Myocyte (in vitro differentiated cells): ENCODE measurements at regions not wholly inside any gene's neighbourhood (a gene's known extent, or its start where the extent isn't known, plus 50 kb on each side); places are given as distances from the start of the nearest gene placed in this dataset.

Experiments
- DNase-seq: peaks from one replicate; pipeline ENCODE4 v3.0.0-alpha.2; 2012; ENCODE audit warnings: low read depth

DNA sequence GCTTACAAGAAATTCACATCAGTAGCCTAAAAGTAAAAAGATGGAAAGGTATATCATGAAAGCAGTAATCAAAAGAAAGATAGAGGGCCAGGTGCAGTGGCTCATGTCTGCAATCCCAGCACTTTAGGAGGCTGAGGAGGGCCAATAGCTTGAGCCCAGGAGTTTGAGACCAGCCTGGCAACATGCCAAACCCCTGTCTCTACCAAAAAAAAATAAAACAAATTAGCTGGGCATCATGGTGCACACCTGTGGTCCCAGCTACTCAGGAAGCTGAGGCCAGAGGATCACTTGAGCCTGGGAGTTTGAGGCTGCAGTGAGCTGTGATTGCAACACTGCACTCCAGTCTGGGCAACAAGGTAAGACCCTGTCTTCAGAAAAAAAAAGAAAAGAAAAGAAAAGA, 55.5 kb downstream of the GSPT2 start:
- no peak for DNase-seq

DNA sequence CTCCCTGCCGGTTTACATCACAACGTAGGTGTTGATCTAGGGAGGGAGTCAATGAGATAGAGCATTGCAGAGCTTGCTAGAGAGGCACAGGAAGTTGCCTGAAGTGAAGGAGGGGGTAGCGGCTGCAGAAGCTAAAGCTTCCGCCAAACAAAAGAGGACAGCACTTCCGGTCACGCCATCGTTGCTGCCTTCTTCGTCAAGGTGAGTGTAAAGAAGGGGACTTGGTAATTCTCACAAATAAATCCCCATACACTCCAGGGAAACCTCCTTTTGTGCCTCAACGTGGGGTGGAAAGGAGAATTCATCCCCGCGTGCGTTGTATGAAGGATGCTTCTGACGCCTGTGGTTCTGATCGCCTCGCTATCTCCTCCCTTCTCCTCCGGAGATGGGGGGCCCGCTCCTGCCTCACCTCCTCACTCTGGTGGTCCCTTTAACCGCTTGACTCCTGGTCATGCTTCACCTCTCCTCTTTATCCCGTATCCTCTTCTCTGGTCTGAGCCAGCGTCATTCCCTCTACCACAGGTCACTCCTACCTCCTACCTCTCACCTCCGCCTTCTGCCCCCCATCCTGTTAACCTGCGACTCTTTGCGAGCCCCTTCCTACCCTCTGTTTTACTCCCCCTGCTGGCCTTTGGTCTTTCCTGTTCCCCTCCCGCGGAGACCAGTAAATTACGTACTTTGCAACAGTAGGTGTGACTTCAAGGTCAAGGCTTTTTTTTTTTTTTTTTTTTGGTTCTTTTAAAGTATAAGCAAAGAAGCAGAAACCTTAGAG, 59.9 kb downstream of the GSPT2 start:
- DNase-seq: peak; percentile 9

DNA sequence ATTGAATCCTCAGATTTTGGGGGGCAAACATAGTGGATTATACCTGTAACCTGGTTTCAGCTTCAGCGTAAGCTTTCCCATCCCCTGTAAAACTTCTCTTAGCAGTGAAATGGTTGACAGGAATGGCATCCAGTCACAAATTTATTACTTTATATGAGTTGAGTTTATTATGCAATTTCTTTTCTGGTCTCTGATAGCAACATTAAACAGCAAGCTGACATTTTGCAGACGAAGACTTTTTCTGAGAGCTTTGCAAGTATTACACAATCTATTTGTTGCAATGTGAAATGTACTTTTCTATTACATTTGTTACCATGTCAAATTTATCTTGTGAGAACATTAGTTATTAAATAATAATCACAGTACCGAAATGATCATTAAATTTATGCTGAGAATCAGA, 60.6 kb downstream of the GSPT2 start:
- no peak for DNase-seq

DNA sequence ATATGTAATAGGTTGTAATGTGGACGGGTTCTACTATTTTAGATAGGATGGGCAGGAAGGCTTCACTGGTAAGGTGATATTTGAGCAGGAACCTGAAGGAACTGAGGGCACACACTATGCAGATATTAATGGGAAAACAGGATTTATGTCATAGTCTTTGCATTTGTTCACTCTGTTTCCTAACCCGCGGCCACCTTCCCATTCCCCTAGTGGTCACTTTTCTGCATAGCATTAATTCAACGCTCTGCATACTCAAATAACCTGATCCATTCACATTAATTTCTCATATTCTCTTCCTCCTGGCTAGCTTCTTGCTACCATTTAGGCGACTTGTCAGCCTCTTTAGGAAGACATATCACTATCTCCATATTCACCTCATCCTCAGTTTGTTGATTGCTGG, 61.5 kb downstream of the GSPT2 start:
- no peak for DNase-seq

DNA sequence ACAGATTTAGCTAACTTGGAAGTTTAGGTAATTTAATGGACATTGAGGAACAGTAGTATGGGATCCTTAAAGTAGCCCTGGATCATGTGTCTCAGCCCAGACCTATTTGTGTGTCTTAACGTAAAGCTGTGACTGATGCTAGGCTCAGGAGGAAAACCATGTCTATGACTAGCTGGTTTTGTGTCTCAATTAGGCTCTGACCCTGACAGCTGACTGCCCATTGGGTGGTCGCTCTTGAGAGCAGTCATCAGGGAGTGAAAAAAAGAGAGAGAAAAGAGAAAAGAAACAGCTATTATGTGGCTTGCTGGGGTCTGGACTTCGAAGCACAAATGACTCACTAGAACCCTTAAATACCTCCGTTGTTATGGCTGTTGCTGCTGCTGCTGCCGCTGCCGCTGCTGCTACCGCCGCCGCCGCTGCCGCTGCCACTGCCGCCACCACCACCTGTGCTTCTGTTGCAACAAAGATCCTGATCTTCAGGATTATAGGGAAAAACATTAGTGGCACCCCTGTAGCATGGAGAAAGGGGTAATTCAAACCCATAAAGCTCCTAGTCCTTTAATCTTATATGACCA, 70.7 kb downstream of the GSPT2 start:
- no peak for DNase-seq

DNA sequence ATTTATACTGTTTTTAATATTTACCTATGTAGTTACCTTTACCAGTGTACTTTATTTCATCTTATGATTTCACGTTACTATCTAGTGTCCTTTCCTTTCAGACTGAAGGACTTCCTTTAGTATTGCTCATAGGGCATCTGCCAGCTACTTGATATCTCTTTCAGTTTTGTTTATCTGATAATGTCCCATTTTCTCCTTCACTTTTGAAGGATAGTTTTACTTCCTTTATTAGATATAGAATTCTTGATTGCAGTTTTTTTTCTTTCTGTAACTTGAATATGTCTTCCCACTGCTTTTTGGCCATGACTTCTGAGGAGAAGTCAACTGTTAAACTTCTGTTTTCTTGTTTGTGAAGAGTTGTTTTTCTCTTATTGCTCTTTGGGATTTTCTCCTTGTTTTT, 69.4 kb upstream of the MAGED1 start:
- no peak for DNase-seq

DNA sequence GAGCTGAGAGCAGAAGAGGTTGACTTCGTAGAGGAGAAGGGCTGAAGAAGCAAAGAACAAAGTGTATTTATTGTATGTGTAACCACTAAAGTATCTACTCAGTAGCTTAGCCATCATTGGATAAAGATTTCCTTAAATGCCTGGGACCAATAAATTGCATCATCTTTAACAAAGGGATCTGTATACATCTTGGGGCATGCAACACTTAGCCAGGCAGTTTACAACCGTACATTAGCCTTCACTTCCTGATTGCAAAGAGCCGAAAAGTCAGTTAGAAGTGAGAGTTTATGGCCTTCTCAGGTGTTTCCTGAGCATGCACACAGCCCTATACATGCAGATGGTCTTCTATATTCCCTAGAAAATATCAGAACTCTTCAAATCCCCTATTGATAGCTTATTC, 68.0 kb upstream of the MAGED1 start:
- DNase-seq: no peak

DNA sequence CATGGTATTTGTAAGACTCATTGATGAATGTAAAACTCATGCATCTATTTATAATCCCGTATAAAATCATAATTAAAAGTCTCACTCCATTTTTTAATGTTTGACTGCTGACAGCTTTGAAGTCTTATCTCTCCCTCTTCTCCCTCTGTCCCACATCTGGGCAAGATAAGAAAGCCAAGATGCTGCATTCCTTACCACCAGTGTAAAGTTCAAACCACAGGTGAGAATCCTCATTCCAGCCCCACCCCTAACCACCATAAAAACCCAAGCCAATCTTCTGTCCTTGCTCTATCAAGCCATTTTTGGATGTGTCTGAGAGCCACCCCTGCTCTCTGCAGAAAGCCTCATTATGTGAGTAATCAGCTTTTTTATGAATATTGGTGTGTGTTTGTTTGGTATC, 59.3 kb upstream of the MAGED1 start:
- peak; percentile 0 for DNase-seq

DNA sequence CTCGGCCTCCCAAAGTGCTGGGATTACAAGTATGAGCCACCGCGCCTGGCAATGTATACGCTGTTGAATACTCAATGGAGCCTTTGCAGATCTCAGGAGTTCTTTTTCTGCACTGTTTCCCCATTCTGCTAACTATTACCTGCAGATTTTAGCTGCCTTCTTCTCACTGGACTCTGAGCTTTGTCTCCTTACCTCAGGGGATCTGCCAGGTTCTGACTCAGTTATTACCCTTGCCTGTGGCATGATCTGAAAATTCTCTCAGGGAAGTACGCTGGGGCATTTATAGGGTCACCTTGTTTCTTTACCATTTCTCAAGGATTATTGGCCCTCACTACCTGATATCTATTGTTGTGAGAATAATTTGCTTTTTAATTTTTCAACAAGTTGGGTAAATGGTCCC, 56.6 kb upstream of the MAGED1 start:
- DNase-seq: no peak

DNA sequence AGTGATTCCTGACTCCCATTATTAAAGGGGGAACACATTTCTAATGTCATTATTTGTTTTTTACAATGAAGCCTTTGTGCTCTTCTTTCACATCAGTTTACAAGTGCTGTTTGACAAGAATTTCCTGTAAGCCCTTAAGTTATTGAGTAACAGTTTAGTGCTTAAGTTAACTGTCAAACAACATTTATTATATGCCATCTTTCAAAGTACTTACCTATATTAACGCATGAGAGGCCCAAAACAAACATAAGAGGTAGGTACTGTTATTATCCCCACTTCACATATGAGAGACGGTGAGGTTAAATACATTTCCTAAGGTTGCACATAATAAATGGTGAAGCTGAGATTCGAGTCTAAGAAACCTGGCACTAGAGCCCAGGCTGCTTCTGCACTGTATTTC, 56.0 kb upstream of the MAGED1 start:
- no peak for DNase-seq

DNA sequence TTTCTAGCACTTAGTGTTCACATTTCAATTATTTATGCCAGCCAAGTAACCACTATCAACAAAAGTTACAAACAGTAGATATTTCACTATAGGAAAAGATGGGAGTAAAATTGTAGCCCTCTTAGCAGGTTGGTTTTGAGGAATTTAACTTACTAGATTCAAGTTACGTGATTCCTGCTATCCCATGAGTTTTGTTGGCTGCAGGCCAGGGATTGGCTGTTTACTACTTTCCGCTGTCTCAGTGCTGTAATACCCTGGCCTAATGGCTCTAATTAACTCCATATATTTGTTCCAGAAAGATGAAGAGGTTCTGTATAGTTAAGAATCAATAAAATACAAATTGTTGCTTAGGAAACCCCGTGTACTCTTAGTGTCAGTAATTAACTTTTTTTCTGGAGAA, 55.5 kb upstream of the MAGED1 start:
- peak; percentile 13 for DNase-seq
